AG10803 (cell line): ENCODE measurements at regions not wholly inside any gene's neighbourhood (a gene's known extent, or its start where the extent isn't known, plus 50 kb on each side); places are given as distances from the start of the nearest gene placed in this dataset.

Experiments used
- DNase-seq: peaks from one replicate; pipeline ENCODE4 v3.0.0; 2010; ENCODE audit warnings: low read depth
- H3K4me3 ChIP-seq: 2 replicates; pipeline ENCODE4 v1.5.1; 2011; ENCODE audit warnings: mild to moderate bottlenecking, low read length, control low read depth
- CTCF ChIP-seq: conservative IDR thresholded peaks from 2 replicates; pipeline ENCODE4 v1.5.1; 2011; ENCODE audit warnings: mild to moderate bottlenecking, low read length, control low read depth, inconsistent platforms

GRCh38 chr10:4051641-4052151, 266.7 kb upstream of the KLF6 start:
- no peak for DNase-seq
- TF ChIP-seq CTCF: no peak
- H3K4me3 ChIP-seq: no peak overlapping the region

DNA sequence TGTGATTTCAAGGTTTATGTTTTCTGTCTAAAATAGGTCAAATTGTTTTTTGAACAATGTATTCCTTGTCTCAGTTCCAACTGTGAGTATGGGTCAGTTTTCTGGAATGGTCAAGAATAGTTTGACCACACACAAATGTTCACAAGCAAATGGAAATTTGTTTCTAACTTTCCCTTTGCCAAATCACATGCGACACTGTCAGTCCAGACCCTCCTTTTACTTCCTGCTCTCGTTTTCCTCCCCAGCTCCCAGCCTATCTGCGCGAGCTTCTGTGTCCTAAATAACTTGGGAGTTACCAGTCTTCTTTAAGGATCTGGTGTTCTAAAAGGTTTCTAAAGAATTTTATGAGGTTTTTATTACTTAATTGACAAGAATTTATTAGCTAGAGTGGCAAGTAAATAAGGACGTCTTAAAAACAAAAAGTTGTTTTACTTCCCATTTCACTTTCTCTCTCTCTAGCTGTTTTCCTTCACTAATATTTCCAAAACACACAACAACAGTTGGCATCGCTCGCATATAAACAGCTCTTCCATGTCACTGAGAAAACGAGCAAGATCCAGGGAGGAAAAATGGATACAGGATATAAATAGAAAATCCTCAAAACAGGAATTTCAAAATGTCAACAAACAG, 266.1 kb upstream of the KLF6 start:
- DNase-seq: peak; percentile 39
- TF ChIP-seq CTCF: no peak
- H3K4me3 ChIP-seq: peak overlapping the region; percentile 2

DNA sequence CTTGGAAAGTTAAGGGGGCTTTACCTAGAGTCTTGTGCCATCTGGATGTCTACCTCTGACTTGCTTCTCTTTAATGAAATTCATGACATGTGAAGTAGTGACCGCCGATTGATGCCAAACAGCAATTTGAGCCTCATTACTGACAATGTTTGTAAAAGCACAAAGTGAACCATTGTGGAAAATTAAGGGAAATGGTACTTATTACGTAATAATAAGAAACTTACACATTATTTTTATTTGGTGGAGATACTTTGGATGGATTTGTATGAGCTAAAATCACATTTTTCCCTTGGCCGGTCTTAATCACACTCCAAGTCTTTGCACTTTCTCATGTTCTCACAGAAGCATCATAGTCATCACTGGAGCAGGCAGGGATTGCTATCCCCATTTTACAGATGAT, 265.1 kb upstream of the KLF6 start:
- TF ChIP-seq CTCF: no peak
- no peak for DNase-seq

GRCh38 chr10:4049348-4049747, 264.3 kb upstream of the KLF6 start:
- no peak overlapping the region for H3K4me3 ChIP-seq
- DNase-seq: no peak
- TF ChIP-seq CTCF: no peak

More for the DNA sequence above, 265.1 kb upstream of the KLF6 start:
- H3K4me3 ChIP-seq: no peak overlapping the region

GRCh38 chr10:4048236-4048864, 263.3 kb upstream of the KLF6 start:
- DNase-seq: no peak
- no peak for TF ChIP-seq CTCF
- H3K4me3 ChIP-seq: no peak overlapping the region

DNA sequence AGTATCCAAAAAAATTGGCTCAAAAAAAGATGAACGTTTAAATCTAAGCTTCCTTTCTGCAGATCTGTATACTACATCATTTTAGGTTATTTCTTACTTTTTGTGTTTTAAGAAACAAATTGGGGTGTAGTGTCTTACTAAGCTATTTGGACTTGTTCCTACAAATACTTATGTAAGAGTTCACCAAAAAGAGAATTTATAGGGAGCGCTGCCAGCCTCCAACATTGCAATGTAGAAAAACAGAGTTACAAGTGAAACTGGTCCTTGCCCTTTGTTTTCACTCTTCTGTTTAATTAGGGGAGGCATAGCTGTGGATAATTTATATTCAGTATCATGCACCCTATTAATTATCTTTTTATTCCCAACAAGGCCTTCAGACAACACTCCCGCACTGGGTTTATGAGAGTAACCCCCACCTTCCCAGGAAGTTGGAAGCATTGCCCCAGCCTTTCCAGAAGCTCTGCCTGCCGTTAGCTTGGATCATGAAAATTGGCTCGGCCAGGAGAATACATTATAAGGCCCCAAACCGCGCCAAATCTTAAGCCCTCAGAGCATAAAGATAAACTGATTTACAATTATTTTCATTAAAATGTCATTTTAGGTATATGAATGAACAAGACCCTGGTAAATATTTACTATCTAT, 261.8 kb upstream of the KLF6 start:
- no peak for DNase-seq
- H3K4me3 ChIP-seq: no peak overlapping the region
- TF ChIP-seq CTCF: no peak

DNA sequence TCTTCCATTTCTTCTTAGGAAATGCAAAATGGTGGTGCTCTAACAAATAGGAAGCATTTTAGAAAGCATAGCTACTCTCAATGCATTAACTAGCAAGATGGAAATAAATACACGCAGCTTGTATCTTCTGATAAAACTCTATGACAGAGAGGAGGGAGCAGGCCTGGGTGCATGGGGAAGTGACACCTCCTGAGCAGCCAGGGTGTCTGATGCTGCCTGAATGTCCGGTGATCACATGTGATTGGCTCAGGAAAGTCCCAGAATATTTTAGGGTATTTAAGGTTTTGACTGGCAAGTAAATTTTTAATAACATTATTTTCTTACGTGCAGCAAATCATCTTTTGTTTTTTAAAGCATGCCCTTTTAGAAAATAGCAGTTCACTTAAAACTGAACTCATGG, 261.0 kb upstream of the KLF6 start:
- no peak overlapping the region for H3K4me3 ChIP-seq
- DNase-seq: no peak
- no peak for TF ChIP-seq CTCF
